ENCODE measurements at regions not wholly inside any gene's neighbourhood (a gene's known extent, or its start where the extent isn't known, plus 50 kb on each side); places are given as distances from the start of the nearest gene placed in this dataset.

DNA sequence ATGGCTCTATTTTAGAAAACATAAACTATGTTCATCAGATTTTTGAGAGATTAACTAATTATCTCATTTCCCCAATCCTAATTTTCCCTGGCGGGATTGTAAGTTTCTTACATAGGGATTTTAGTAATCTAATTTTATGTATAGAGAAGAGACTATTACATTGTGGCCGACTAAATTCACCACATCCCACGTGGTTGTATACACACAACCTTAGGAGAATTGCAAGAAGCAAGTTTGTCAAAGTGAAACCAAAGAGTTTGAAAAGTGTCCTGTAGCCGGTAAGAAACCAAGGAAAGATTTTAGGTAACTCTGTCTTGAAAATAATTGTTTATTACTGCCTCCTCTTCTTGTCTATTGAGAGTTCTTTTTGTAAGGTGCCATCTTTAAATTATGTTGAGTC, 550.6 kb downstream of the LTN1 start:
- Histone ChIP-seq H4K20me1 (replicated peaks; ENCODE audit: insufficient read depth) (no peaks in the 10 kb centered on the region), H3K27me3 (ENCODE audit: insufficient read depth) (no peaks in the 10 kb centered on the region), H2AFZ (no peak overlapping the region), H3F3A (replicated peaks; ENCODE audit: low read depth) (no peaks in the 10 kb centered on the region), H3K4me3 (no peak overlapping the region), H3K27ac (ENCODE audit: low read depth) (no peak overlapping the region), H3K36me3 (ENCODE audit: insufficient read depth) (no peaks in the 10 kb centered on the region), H3K4me2 (no peak overlapping the region), H3K4me1 (ENCODE audit: insufficient read depth) (no peaks in the 10 kb centered on the region), H3K79me2 (replicated peaks; ENCODE audit: insufficient read depth) (no peaks in the 10 kb centered on the region), H3K9me2 (ENCODE audit: insufficient read depth) (no peaks in the 10 kb centered on the region)
- H3K36me3 Mint-ChIP-seq (ENCODE audit: low read depth): no peaks in the 10 kb centered on the region
- 0 out of 3 replicates have a peak, but pooled peaks cover 4% of the 10 kb centered on the region for H3K9me3 Mint-ChIP-seq
- no peaks in the 10 kb centered on the region for H3K27me3 Mint-ChIP-seq (ENCODE audit: insufficient read depth, low read depth, poor library complexity)
- H3K4me3 Mint-ChIP-seq: no peak overlapping the region
- TF ChIP-seq ZNF462 (CRISPR knock-in tag; IDR thresholded peaks at IDR 0.05): no peak
- TF ChIP-seq EZH2phosphoT487 (IDR thresholded peaks at IDR 0.05; ENCODE audit: unreplicated experiment): no peak
- TF ChIP-seq STAT1 (IDR thresholded peaks at IDR 0.05; ENCODE audit: unreplicated experiment): no peak
- no peak for TF ChIP-seq ETS1 (IDR thresholded peaks at IDR 0.05)
- no peak for TF ChIP-seq ZNF331 (CRISPR knock-in tag; IDR thresholded peaks at IDR 0.05; ENCODE audit: low read depth)
- TF ChIP-seq, protein P1, sequence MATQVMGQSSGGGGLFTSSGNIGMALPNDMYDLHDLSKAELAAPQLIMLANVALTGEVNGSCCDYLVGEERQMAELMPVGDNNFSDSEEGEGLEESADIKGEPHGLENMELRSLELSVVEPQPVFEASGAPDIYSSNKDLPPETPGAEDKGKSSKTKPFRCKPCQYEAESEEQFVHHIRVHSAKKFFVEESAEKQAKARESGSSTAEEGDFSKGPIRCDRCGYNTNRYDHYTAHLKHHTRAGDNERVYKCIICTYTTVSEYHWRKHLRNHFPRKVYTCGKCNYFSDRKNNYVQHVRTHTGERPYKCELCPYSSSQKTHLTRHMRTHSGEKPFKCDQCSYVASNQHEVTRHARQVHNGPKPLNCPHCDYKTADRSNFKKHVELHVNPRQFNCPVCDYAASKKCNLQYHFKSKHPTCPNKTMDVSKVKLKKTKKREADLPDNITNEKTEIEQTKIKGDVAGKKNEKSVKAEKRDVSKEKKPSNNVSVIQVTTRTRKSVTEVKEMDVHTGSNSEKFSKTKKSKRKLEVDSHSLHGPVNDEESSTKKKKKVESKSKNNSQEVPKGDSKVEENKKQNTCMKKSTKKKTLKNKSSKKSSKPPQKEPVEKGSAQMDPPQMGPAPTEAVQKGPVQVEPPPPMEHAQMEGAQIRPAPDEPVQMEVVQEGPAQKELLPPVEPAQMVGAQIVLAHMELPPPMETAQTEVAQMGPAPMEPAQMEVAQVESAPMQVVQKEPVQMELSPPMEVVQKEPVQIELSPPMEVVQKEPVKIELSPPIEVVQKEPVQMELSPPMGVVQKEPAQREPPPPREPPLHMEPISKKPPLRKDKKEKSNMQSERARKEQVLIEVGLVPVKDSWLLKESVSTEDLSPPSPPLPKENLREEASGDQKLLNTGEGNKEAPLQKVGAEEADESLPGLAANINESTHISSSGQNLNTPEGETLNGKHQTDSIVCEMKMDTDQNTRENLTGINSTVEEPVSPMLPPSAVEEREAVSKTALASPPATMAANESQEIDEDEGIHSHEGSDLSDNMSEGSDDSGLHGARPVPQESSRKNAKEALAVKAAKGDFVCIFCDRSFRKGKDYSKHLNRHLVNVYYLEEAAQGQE (IDR thresholded peaks at IDR 0.05; ENCODE audit: unreplicated experiment): no peak
- no peak for TF ChIP-seq JUNB (IDR thresholded peaks at IDR 0.05; ENCODE audit: unreplicated experiment)
- TF ChIP-seq CREB1 (CRISPR knock-in tag; IDR thresholded peaks at IDR 0.05; ENCODE audit: low read depth): no peak
- no peak for TF ChIP-seq CTCF (conservative IDR thresholded peaks at IDR 0.05; ENCODE audit: low read depth in 2 of 2)
- TF ChIP-seq NANOG (IDR thresholded peaks at IDR 0.05; ENCODE audit: borderline replicate concordance): no peak
- H3K27ac Mint-ChIP-seq: no peak overlapping the region
- ATAC-seq (no peak), DNase-seq (ENCODE audit: low spot score) (no peak)
- H3K4me1 Mint-ChIP-seq: no peaks in the 10 kb centered on the region

Measured in GM23338 (cell line).